ENCODE measurements at regions not wholly inside any gene's neighbourhood (a gene's known extent, or its start where the extent isn't known, plus 50 kb on each side); places are given as distances from the start of the nearest gene placed in this dataset.

GRCh38 chr1:96424877-96425276, 296.7 kb upstream of the PTBP2 start:
- no peak for TF ChIP-seq CTCF (IDR thresholded peaks at IDR 0.05)
- TF ChIP-seq POLR2A (IDR thresholded peaks at IDR 0.05), result no peak

All from thyroid gland (tissue), 4 donors.